ENCODE measurements at regions not wholly inside any gene's neighbourhood (a gene's known extent, or its start where the extent isn't known, plus 50 kb on each side); places are given as distances from the start of the nearest gene placed in this dataset.

DNA sequence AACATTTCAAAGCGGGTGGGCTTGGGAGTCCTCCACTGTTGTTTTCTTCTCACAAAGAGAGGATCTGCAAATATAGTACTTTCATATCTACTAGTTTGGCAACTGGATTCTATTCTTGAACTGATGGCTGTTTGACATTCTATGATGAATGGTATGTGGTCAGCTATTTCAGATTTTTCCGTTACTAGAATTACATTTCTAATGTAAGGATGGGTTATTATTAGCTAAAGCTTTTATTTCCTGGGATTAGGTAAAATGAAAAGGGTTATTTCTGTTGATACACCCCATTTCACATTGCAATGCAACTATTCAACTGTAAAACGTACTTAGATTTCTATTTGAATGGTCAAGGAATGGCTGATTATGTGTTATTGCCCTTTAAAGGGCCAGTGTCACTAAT, 629.7 kb downstream of the DACH1 start:
- no peak overlapping the region for H3K27ac ChIP-seq
- no peak for DNase-seq
- H3K4me3 ChIP-seq, result no peak overlapping the region
- no peaks in the 10 kb centered on the region for H3K36me3 ChIP-seq (replicated peaks in 1 of 2)
- no peak for TF ChIP-seq POLR2A (IDR thresholded peaks at IDR 0.05)
- TF ChIP-seq, protein P1, sequence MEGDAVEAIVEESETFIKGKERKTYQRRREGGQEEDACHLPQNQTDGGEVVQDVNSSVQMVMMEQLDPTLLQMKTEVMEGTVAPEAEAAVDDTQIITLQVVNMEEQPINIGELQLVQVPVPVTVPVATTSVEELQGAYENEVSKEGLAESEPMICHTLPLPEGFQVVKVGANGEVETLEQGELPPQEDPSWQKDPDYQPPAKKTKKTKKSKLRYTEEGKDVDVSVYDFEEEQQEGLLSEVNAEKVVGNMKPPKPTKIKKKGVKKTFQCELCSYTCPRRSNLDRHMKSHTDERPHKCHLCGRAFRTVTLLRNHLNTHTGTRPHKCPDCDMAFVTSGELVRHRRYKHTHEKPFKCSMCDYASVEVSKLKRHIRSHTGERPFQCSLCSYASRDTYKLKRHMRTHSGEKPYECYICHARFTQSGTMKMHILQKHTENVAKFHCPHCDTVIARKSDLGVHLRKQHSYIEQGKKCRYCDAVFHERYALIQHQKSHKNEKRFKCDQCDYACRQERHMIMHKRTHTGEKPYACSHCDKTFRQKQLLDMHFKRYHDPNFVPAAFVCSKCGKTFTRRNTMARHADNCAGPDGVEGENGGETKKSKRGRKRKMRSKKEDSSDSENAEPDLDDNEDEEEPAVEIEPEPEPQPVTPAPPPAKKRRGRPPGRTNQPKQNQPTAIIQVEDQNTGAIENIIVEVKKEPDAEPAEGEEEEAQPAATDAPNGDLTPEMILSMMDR (IDR thresholded peaks at IDR 0.05), result no peak
- no peaks in the 10 kb centered on the region for H3K27me3 ChIP-seq
- H3K9me3 ChIP-seq (replicated peaks in 1 of 3), result peaks cover 0 to 6% (median 0%) of the 10 kb centered on the region in 3 donors
- intact Hi-C loops (cut with DNase I), result no loop called here
- WGBS, 4 donors, result 75 to 80% (median 78%) methylated on average over 3 of the region's 3 CpGs
- peaks cover 0 to 4% of the 10 kb centered on the region in 2 donors for H3K4me1 ChIP-seq (replicated peaks in 1 of 2)

- no peaks in the 10 kb centered on the region for H3K36me3 ChIP-seq (replicated peaks in 1 of 2)
- H3K27me3 ChIP-seq, result no peaks in the 10 kb centered on the region
- TF ChIP-seq, protein P1 (IDR thresholded peaks at IDR 0.05), result no peak
- no peak for TF ChIP-seq POLR2A (IDR thresholded peaks at IDR 0.05)
- no peak overlapping the region for H3K4me3 ChIP-seq
- no peak for DNase-seq
- H3K27ac ChIP-seq, result no peak overlapping the region
- H3K4me1 ChIP-seq (replicated peaks in 1 of 2), result no peaks in the 10 kb centered on the region
- H3K9me3 ChIP-seq (replicated peaks in 1 of 3), result no peaks in the 10 kb centered on the region
- 77 to 82% (median 81%) methylated on average over 8 of the region's 8 CpGs for WGBS, 4 donors
- intact Hi-C loops (cut with DNase I), result no loop called here
These were observed 647.1 kb downstream of the DACH1 start for GRCh38 chr13:71219698-71220415.

- Histone ChIP-seq H3K27me3 (no peaks in the 10 kb centered on the region), H3K36me3 (replicated peaks in 1 of 2) (no peaks in the 10 kb centered on the region), H3K4me3 (no peak overlapping the region), H3K27ac (no peak overlapping the region), H3K9me3 (replicated peaks in 1 of 3) (no peaks in the 10 kb centered on the region), H3K4me1 (replicated peaks in 1 of 2) (no peaks in the 10 kb centered on the region)
- intact Hi-C loops (cut with DNase I), result no loop called here
- 55 to 63% (median 58%) methylated on average over 3 of the region's 3 CpGs for whole genome bisulfite sequencing, 4 donors
- TF ChIP-seq, protein P1 (IDR thresholded peaks at IDR 0.05), result no peak
- TF ChIP-seq POLR2A (IDR thresholded peaks at IDR 0.05), result no peak
- no peak for DNase-seq
These were observed 648.0 kb downstream of the DACH1 start for GRCh38 chr13:71218960-71219359.

- Histone ChIP-seq H3K4me3 (no peak overlapping the region), H3K27ac (no peak overlapping the region), H3K36me3 (replicated peaks in 1 of 2) (no peaks in the 10 kb centered on the region), H3K9me3 (replicated peaks in 1 of 3) (no peaks in the 10 kb centered on the region), H3K4me1 (replicated peaks in 1 of 2) (no peaks in the 10 kb centered on the region), H3K27me3 (no peaks in the 10 kb centered on the region)
- whole genome bisulfite sequencing, 4 donors, result 84 to 95% (median 93%) methylated on average over 3 of the region's 3 CpGs
- intact Hi-C loops (cut with DNase I), result no loop called here
- TF ChIP-seq POLR2A (IDR thresholded peaks at IDR 0.05), result no peak
- TF ChIP-seq, protein P1 (IDR thresholded peaks at IDR 0.05), result no peak
- DNase-seq, result no peak
These were observed 649.2 kb downstream of the DACH1 start for GRCh38 chr13:71217827-71218226.
